GM21723 (cell line): ENCODE measurements at regions not wholly inside any gene's neighbourhood (a gene's known extent, or its start where the extent isn't known, plus 50 kb on each side); places are given as distances from the start of the nearest gene placed in this dataset.

Experiments used
- ATAC-seq: cut with Tn5 transposase; IDR thresholded peaks from one replicate; pipeline ENCODE4 v1.9.1; 2021; ENCODE audit warnings: mild to moderate bottlenecking, moderate library complexity; ENCODE audit not compliant: unreplicated experiment

- ATAC-seq: no peak
Measured at GRCh38 chr1:98049370-98050135, 128.7 kb upstream of the DPYD start.

- ATAC-seq: no peak
Measured at GRCh38 chr1:98048751-98049325, 128.0 kb upstream of the DPYD start.

GRCh38 chr1:98048244-98048643 lies 127.4 kb upstream of the DPYD start:
- ATAC-seq: no peak

DNA sequence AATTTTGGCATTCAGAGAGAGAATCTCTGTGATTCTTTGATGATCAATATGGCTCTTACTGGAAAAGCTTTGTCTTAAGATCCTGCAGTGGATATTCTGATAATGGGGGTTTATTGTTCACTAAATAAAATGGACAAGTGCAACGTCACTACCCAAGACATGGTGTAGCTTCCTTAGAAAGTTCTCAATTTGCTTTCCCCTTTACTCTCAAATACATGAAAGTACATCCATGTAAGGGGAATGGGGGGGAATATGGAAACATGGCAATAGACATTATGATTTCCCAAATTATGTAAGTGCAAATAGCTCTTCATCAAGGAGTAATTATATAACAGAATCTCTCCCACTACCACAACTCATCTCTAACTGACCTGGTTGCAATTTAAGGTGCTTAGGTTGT lies 126.3 kb upstream of the DPYD start:
- ATAC-seq: no peak

GRCh38 chr1:98045767-98046641 lies 125.2 kb upstream of the DPYD start:
- no peak for ATAC-seq

DNA sequence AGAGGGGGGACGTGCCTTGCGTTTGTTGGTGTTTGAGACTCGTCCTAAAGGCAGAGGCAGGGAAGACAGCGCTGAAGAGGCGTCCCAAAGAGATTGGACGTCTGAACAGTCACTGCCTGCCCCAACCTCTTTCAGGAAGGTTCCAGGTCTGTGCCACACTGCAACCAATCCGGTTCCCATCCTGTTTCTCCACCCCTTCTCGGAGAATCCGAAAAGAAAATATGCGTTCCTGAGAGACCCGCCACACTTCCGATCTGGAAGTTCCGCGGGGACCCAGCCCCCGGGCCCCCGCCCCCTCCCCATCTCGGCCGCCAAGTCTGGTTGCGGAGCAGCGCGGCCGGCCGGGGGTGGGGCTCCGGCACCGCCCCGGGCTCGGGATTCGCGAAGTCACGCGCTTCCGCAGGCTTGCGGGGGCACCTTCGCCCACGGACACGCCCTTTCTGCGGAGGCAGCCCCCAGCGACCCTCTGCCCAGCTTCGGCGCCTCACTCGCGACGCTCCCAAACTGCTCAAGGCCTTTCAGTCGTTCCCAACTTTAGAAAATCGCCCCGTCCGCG lies 124.5 kb upstream of the DPYD start:
- no peak for ATAC-seq

DNA sequence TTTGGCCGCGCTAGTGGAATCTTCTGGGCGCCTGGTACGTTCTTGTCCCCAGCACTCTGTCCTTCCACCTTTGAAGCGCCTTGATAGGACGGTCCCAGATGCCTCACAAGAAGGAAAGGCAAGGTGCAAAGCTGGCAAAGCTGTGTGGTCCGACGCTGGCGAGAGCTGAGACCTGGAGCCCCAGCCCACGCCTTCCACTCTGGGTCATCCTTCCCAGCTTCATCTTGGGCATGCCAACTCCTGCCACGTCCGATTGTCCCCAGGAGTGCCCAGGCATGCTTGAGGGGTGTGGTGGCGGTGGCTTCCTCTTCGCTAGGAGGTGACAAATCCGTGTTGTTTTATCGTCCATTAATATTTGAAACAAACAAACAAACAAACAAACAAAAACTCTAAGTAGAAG lies 123.9 kb upstream of the DPYD start:
- no peak for ATAC-seq

GRCh38 chr1:98044071-98044697 lies 123.3 kb upstream of the DPYD start:
- no peak for ATAC-seq

DNA sequence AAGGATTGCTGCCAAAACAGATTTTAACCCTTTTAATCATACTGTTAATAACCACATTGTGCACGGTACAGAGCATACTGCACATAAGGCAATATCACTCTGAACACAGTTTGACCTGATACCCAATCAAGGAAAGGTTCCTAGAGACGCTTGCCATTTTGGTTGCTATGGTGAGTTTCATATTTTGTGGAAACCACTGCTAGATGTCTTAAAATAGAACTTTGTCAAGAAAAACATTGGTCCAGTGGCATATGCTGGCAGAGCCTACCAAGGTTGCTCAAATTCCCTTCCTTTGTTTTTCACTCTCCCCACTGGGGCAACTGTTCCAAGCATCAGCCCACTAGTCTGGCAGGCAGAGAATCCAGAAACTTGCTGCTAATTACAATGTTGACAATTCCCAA lies 114.8 kb upstream of the DPYD start:
- ATAC-seq: no peak

- ATAC-seq: no peak
Measured at GRCh38 chr1:98034505-98034904, 113.7 kb upstream of the DPYD start.

DNA sequence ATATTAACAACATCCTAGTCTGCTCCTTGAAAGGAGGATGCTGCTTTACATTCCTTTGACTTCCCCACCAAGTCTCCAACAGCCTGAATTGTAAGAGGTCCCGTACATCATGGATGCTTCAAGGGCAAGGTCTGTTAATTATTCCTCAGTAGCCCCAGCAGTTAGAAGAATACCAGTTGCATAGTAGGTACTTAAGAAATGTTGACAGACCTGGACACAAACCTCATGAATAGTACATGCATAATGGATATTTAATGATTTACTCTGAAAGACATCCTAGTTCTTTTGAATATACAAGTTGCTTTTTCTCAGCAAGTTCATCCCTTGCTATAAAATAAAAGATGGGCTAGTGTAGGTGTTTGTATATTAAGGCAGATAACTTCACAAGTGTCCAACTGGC lies 112.1 kb upstream of the DPYD start:
- ATAC-seq: no peak

- no peak for ATAC-seq
Measured at GRCh38 chr1:98030976-98031375, 110.1 kb upstream of the DPYD start.

DNA sequence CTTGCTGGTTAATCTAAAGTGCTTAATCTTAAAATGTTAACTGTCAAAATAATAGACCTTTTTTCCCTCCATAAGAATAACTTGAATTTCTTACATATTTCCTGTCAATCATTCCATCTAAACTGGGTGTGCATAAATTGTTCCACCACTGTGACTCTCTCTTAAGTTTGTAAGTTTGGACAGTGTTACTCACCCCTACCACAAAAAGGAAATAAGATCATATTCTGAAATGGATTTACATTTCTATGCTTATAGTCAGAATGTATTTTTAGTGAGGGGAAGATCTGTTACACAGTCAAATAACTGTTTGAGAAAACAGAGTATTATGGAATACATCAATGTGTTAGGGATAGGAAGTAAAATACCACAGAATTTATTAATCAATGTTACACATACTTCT lies 109.6 kb upstream of the DPYD start:
- no peak for ATAC-seq

DNA sequence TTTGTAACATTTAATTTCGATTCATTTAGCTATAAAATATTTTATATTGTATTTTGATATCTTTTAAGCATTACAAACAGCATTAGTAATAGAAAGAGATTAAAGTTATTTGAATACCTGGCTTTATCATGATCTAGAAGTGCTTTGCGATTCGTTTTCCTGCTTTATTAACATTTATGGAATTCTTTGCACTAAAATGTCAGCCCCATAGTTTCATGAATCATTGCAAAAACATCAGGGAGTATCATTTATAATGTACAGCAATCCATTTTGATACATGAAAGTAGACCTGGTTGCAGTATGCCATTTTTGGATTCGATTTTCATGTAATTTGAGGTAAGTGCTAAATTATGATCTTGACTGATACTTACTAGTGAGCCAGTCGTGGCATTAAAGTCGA lies 108.0 kb upstream of the DPYD start:
- ATAC-seq: no peak

DNA sequence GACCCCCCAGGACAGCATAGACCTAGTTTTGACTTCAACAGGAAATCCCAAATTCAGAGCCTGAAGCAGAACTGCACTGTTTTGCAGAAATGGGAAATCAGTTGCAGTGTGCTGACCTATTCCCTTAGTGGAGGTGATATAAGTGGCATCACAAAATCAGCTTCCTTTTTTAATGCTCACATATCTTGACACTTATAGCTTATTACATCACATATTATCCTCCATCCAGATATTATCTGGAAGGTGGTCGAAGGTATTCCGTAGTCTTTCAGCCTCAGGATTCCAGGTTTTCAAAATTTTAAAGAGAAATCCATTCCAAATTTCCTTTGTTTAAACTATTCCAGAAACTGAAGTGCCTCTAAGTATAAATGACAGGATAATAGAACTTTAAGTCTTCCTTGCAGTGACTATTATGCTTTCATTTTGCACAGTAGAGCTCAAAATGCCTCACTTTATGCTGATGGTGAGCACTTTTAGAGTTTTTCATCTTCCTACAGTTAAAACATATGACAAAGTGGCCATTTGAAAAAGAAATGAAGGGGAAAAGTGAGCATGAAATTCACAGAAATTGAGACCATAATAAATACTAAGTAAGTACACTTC lies 106.4 kb upstream of the DPYD start:
- no peak for ATAC-seq

- ATAC-seq: no peak
Measured at GRCh38 chr1:98025858-98026257, 105.0 kb upstream of the DPYD start.

DNA sequence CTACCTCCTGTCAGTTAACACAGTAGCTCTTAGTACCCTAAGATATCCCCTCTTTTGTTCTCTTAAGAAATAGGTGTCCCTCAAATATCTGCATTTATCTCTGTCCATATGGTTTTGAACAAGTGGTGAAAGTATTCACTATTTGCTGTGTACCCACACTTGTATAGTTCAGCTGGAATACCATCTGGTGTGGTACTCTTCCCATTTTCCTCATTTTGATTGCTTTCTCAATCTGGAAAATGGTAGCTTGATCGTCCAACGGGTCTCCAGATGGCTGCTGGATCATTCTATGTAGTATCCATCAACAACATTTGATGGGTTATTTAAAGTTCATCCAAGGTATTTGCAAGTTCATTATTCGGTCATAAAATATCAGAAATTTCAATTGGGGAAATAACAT lies 100.3 kb upstream of the DPYD start:
- ATAC-seq: no peak

- ATAC-seq: no peak
Measured at GRCh38 chr1:98019747-98020146, 98.9 kb upstream of the DPYD start.

GRCh38 chr1:98018074-98018473 lies 97.2 kb upstream of the DPYD start:
- ATAC-seq: no peak

- ATAC-seq: no peak
Measured at GRCh38 chr1:98017184-98017583, 96.3 kb upstream of the DPYD start.

DNA sequence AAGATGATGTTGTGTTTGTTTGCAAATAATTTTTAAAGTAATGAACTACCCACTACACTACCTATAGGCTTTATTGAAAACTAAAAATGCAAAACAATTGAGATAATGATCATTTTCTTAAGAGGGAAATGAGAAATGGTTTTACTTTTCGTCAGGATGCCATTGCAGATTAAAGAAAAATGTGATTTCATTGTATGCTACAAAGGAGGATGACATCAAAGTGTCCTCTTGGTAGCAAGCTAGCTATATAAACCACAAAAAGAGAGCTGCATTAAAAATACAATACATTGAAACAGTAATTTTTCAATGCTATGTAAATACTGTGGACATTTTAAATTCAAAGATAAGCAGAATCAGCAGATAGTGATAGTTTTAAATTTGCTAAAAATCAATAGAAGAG lies 87.5 kb upstream of the DPYD start:
- no peak for ATAC-seq
